OCI-LY1 (cell line): ENCODE measurements at regions not wholly inside any gene's neighbourhood (a gene's known extent, or its start where the extent isn't known, plus 50 kb on each side); places are given as distances from the start of the nearest gene placed in this dataset.

Experiments
- H2AFZ ChIP-seq: fragments of 200-600 bp; sonication (generic), shearing (Covaris generic); 2 replicates; pipeline ENCODE4 v1.6.0; 2014; ENCODE audit warnings: antibody characterized with exemption, mild to moderate bottlenecking, low read length
- H3F3A ChIP-seq: fragments of 200-600 bp; sonication (generic), shearing (Covaris generic); 2 replicates; pipeline ENCODE4 v1.6.0; 2014; ENCODE audit warnings: mild to moderate bottlenecking, antibody characterized with exemption, low read length, moderate library complexity; ENCODE audit not compliant: insufficient read depth
- H3K27ac ChIP-seq: fragments of 200-600 bp; sonication (generic); 2 replicates; pipeline ENCODE4 v1.5.1; 2014; ENCODE audit warnings: low read length, mixed run types, mild to moderate bottlenecking, low read depth; ENCODE audit not compliant: poor library complexity, severe bottlenecking
- H3K27me3 ChIP-seq: fragments of 200-600 bp; sonication (generic); 2 replicates; pipeline ENCODE4 v1.6.0; 2014; ENCODE audit warnings: antibody characterized with exemption, mild to moderate bottlenecking, low read length, moderate library complexity; ENCODE audit not compliant: insufficient read depth
- H3K36me3 ChIP-seq: fragments of 200-600 bp; sonication (generic); 2 replicates; pipeline ENCODE4 v1.6.1; 2014; ENCODE audit warnings: mild to moderate bottlenecking, antibody characterized with exemption, low read length, moderate library complexity, mixed read lengths; ENCODE audit not compliant: insufficient read depth
- H3K4me1 ChIP-seq: fragments of 200-600 bp; sonication (generic); 2 replicates; pipeline ENCODE4 v1.5.1; 2014; ENCODE audit warnings: mild to moderate bottlenecking, low read length, moderate library complexity; ENCODE audit not compliant: insufficient read depth, severe bottlenecking
- H3K4me2 ChIP-seq: fragments of 200-600 bp; sonication (generic), shearing (Covaris generic); 2 replicates; pipeline ENCODE4 v1.6.1; 2014; ENCODE audit warnings: low read length
- H3K4me3 ChIP-seq: fragments of 200-600 bp; sonication (generic); 2 replicates; pipeline ENCODE4 v1.5.1; 2014; ENCODE audit warnings: low read length, low read depth, mild to moderate bottlenecking, mixed read lengths; ENCODE audit not compliant: poor library complexity, severe bottlenecking
- H3K79me2 ChIP-seq: fragments of 200-600 bp; shearing (Covaris generic); 2 replicates; pipeline ENCODE4 v1.6.1; 2016; ENCODE audit warnings: mixed run types, low read length, mixed read lengths; ENCODE audit not compliant: insufficient read depth
- H3K9ac ChIP-seq: fragments of 200-600 bp; sonication (generic), shearing (Covaris generic); 2 replicates; pipeline ENCODE4 v1.6.1; 2014; ENCODE audit warnings: mild to moderate bottlenecking, low read length, mixed read lengths
- H3K9me2 ChIP-seq: fragments of 200-600 bp; sonication (generic), shearing (Covaris generic); 2 replicates; pipeline ENCODE4 v1.6.1; 2014; ENCODE audit warnings: low read depth, mild to moderate bottlenecking, low read length, mixed read lengths
- H3K9me3 ChIP-seq: fragments of 200-600 bp; shearing (Covaris generic); 2 replicates; pipeline ENCODE4 v1.6.1; 2014; ENCODE audit warnings: low read length, mixed read lengths
- H4K20me1 ChIP-seq: fragments of 200-600 bp; sonication (generic), shearing (Covaris generic); 2 replicates; pipeline ENCODE4 v1.6.0; 2016; ENCODE audit warnings: mild to moderate bottlenecking, low read length; ENCODE audit not compliant: insufficient read depth
- EZH2 ChIP-seq: fragments of 200-600 bp; sonication (generic), shearing (Covaris generic); IDR thresholded peaks from 2 replicates; pipeline ENCODE4 v1.8.0; 2017; ENCODE audit warnings: borderline replicate concordance, mixed run types, mild to moderate bottlenecking, antibody characterized with exemption, low read length, moderate library complexity, mixed read lengths
- TF ChIP-seq, protein P1 (sequence below): fragments of 200-600 bp; sonication (generic), shearing (Covaris generic); IDR thresholded peaks from 2 replicates; pipeline ENCODE4 v1.5.1; 2017; ENCODE audit warnings: mild to moderate bottlenecking, antibody characterized with exemption, low read length, moderate library complexity, mixed read lengths

DNA sequence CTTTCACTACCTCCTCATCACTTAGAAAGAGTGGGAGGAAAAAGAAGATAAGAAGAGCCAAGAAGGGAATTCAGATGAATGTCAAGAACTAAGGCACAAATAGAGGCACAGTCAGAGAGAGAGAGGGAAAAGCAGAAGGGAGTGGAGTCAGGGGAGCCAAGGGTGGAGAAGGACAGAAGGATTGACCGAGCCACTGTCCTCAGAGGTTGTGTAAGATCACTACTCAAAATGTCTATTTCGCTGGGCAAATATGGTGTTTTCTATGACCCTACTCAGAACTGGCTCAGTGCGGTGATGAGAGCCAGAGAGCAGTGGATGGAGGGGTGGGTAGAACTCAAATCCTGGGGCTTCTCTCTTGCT is 139.2 kb upstream of the HS3ST2 start:
- Histone ChIP-seq H3K9ac (no peak overlapping the region), H3K9me3 (no peaks in the 10 kb centered on the region), H3K36me3 (no peaks in the 10 kb centered on the region), H3K9me2 (no peaks in the 10 kb centered on the region), H3K4me2 (no peak overlapping the region), H4K20me1 (no peaks in the 10 kb centered on the region), H3K4me1 (peaks cover 9% of the 10 kb centered on the region), H3K27me3 (peaks cover 4% of the 10 kb centered on the region; the same call in 1 of the 2 replicates), H3K4me3 (no peak overlapping the region), H3K27ac (no peak overlapping the region), H3K79me2 (no peaks in the 10 kb centered on the region), H3F3A (no peaks in the 10 kb centered on the region), H2AFZ (no peak overlapping the region)
- TF ChIP-seq EZH2 = no peak
- TF ChIP-seq, protein P1, sequence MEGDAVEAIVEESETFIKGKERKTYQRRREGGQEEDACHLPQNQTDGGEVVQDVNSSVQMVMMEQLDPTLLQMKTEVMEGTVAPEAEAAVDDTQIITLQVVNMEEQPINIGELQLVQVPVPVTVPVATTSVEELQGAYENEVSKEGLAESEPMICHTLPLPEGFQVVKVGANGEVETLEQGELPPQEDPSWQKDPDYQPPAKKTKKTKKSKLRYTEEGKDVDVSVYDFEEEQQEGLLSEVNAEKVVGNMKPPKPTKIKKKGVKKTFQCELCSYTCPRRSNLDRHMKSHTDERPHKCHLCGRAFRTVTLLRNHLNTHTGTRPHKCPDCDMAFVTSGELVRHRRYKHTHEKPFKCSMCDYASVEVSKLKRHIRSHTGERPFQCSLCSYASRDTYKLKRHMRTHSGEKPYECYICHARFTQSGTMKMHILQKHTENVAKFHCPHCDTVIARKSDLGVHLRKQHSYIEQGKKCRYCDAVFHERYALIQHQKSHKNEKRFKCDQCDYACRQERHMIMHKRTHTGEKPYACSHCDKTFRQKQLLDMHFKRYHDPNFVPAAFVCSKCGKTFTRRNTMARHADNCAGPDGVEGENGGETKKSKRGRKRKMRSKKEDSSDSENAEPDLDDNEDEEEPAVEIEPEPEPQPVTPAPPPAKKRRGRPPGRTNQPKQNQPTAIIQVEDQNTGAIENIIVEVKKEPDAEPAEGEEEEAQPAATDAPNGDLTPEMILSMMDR = no peak

GRCh38 chr16:22675745-22676540 is 138.0 kb upstream of the HS3ST2 start:
- no peaks in the 10 kb centered on the region for H3K9me3 ChIP-seq
- H4K20me1 ChIP-seq = no peaks in the 10 kb centered on the region
- no peaks in the 10 kb centered on the region for H3F3A ChIP-seq
- H3K9ac ChIP-seq = no peak overlapping the region
- no peak overlapping the region for H3K4me2 ChIP-seq
- no peaks in the 10 kb centered on the region for H3K9me2 ChIP-seq
- no peak overlapping the region for H2AFZ ChIP-seq
- no peak overlapping the region for H3K27ac ChIP-seq
- no peaks in the 10 kb centered on the region for H3K79me2 ChIP-seq
- H3K4me3 ChIP-seq = no peak overlapping the region
- H3K36me3 ChIP-seq = no peaks in the 10 kb centered on the region
- H3K27me3 ChIP-seq = peaks cover 4% of the 10 kb centered on the region; the same call in 1 of the 2 replicates
- H3K4me1 ChIP-seq = peaks cover under 1% of the 10 kb centered on the region
- TF ChIP-seq EZH2 = no peak
- TF ChIP-seq, protein P1 = no peak

GRCh38 chr16:22677024-22677830 is 136.7 kb upstream of the HS3ST2 start:
- Histone ChIP-seq H3K27me3 (peaks cover 4% of the 10 kb centered on the region; the same call in 1 of the 2 replicates), H3K9me2 (no peaks in the 10 kb centered on the region), H4K20me1 (no peaks in the 10 kb centered on the region), H3K27ac (no peak overlapping the region), H3K9me3 (no peaks in the 10 kb centered on the region), H2AFZ (no peak overlapping the region), H3K9ac (no peak overlapping the region), H3F3A (no peaks in the 10 kb centered on the region), H3K36me3 (no peaks in the 10 kb centered on the region), H3K4me3 (no peak overlapping the region), H3K79me2 (no peaks in the 10 kb centered on the region), H3K4me1 (no peaks in the 10 kb centered on the region), H3K4me2 (no peak overlapping the region)
- TF ChIP-seq, protein P1 = no peak
- no peak for TF ChIP-seq EZH2
